ENCODE measurements at regions not wholly inside any gene's neighbourhood (a gene's known extent, or its start where the extent isn't known, plus 50 kb on each side); places are given as distances from the start of the nearest gene placed in this dataset.

- DNase-seq: no peak
Measured at GRCh38 chr1:5108740-5109139, 454.3 kb downstream of the AJAP1 start.

DNA sequence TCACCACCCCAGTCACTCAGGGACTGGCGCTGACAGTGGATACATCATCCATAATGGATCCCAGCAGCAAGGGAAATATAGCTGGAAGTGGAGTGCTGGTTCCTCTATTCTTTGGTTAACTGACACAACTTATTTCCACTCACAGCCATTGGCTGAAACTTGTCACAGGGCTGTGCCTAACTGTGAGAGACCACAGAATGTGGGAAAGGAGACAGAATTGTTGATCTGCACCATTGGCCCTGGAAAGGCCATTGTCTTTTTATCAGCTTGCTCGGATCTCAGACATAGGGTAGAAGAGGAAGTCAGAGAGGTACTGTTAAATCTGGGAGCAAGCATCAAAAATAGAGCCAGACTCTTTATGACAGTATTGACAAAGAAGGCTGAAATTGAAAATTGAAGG, 451.3 kb downstream of the AJAP1 start:
- no peak for DNase-seq

GRCh38 chr1:5099558-5099957, 445.1 kb downstream of the AJAP1 start:
- DNase-seq: no peak

- no peak for DNase-seq
Measured at GRCh38 chr1:5098981-5099385, 444.6 kb downstream of the AJAP1 start.

GRCh38 chr1:5093042-5093441, 438.6 kb downstream of the AJAP1 start:
- no peak for DNase-seq

DNA sequence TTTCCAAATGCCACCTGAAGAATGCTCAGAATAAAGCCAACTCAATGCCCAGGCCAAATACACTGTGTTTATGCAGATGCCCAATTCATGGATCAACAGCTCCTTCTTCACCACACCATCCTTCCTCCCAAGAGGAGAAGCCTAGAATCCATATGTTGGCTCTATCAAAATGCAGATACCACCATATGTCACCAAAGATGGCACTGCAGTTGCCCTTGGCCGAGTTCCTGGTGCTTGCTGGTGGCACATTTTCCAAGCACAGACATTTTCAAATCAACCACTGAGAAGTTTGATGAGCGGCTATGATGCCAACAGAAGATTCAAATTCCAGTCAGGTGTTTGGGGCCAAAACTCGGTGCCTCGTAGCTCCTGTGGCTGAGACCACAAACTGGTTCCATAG, 430.3 kb downstream of the AJAP1 start:
- no peak for DNase-seq

GRCh38 chr1:5067246-5067645, 412.8 kb downstream of the AJAP1 start:
- DNase-seq: no peak

- no peak for DNase-seq
Measured at GRCh38 chr1:5053744-5054143, 399.3 kb downstream of the AJAP1 start.

- DNase-seq: no peak
Measured at GRCh38 chr1:5029136-5029535, 374.7 kb downstream of the AJAP1 start.

DNA sequence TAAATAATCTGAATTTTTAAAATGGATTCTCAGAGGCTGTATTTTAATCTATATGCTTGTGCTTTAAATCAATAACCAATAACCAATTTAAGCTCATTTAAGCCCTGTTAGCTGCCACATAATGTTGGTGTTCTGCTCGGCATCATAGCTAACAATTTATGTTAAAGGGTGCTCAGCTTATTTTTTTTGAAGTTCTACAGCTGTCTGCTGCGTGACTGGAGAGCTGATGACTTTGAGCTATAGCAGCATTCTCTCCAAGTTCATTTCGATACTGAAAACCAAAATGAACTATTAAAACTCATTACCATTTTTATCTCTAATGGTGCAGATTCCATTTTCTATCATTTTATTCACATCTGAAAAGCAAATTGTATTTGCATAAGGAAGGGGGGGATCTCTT, 357.8 kb downstream of the AJAP1 start:
- DNase-seq: no peak

GRCh38 chr1:5010656-5011055, 356.2 kb downstream of the AJAP1 start:
- no peak for DNase-seq

DNA sequence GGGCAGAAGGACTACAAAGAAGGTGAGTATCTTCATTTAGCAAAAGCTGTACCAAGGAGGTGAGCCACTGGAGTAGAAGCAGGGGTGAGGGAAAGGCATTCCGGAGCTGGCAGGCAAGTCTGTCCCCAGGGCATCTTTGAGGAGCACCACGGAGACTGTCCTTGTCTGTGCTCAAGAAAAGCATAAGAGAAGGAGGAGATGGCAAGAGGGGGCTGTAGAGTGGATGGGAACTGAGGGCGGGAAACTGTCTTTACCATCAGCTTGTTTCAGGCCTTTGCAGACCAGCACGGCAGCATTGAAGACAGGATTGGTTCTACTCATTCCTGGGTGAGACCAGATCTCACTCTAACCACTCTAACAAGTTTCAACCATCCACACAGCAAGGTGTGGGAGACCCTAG, 355.8 kb downstream of the AJAP1 start:
- no peak for DNase-seq

- DNase-seq: no peak
Measured at GRCh38 chr1:5009376-5010065, 355.1 kb downstream of the AJAP1 start.

GRCh38 chr1:5005171-5005570, 350.8 kb downstream of the AJAP1 start:
- no peak for DNase-seq

DNA sequence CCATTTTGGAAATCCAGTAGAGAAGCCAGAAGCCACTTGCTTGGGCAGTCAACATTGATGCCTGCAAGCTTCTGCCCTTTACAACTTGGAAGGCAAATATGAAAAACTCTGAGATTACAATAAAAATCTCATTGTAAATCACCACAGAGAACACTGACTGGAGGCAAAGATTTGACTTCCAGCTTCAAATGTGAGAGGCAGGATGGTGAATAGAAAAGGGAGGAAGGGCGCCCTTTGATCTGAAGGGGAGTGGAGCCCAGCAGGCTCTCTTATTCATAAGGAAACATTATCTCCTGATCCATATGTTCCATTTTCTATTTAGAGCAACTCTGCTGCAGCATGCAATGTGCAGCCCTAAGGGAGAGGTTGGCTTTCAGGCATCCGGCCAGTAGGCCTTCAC, 348.3 kb downstream of the AJAP1 start:
- no peak for DNase-seq

DNA sequence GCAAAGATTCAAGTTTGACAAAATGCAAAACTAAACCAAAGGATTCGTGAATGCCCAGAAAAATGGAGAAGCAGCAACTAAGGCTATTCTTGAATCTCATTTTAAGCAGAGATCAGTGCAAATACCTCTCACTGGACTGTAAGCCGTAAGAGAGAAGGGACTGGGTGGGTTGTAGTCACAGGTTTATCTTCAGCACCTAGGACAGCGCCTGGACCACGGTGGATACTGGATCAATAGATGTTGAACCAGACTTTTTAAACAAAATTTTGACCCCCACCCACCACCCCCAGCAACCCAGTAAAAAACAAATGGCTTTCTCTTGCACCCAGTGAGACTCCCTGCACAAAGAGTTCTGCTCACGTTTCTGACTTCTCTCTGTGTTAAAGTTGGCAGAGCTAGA, 347.1 kb downstream of the AJAP1 start:
- DNase-seq: no peak

DNA sequence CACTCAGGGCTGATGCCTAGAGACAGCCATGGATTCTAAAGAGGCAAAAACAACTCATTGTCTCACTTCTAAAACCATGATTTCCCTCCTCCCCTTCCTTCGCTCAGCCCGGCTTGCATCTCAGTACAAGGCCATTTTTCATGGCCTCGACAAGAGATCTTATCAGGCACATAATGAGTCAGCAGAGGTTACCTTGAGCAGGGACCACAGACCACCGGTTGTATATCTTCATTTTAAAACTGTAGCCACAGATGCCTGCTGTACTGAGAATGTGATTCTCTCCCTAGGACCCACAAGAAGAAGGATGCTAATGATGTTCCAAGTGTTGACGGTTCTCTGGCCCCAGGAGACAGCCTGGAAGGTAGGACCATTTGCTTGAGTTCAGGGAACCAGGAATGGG, 331.9 kb downstream of the AJAP1 start:
- no peak for DNase-seq

GRCh38 chr1:4984841-4985240, 330.4 kb downstream of the AJAP1 start:
- no peak for DNase-seq

DNA sequence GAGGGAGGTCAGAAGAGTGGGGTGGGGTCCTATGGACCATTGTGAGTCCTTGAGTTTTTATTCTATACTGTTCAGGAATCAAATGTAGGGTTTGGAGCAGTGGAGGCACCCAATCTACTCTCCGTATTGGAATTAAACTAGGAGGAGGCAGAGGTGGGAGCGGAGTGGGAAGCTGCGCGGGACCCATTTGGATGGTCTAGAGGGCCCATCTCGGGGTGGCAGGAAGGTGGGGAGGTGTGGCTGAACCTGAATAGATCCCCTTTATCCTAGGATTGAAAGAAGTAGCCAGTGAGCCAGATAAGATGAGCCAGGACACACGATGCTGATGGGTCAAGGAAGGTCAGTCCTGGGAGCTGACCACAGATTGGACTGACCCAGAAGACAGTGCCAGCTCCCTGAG, 325.8 kb downstream of the AJAP1 start:
- no peak for DNase-seq

- DNase-seq: no peak
Measured at GRCh38 chr1:4978660-4979390, 324.4 kb downstream of the AJAP1 start.

DNA sequence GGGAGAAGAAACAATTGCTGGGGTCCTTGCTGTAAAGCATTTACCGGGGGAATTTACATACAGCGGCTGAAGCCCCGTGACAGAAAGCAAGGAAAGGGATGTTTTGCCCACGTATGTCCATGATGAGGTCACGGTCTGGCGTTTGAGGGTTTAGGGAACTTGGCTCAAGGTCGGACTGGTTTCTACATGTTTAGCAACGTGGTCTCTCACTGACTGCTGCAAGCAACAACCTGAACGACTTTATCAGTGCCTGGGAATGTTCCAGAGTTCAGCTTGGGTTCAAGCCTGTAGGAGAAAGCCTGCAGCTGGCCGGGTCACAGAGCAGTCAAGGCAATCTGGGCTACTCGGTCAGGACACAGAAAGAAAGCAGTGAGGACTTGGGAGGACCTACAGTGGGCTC, 323.3 kb downstream of the AJAP1 start:
- no peak for DNase-seq

GRCh38 chr1:4976859-4977440, 322.5 kb downstream of the AJAP1 start:
- no peak for DNase-seq

GRCh38 chr1:4975856-4976255, 321.4 kb downstream of the AJAP1 start:
- DNase-seq: no peak
